Sigmoid colon (tissue), 4 donors: ENCODE measurements at regions not wholly inside any gene's neighbourhood (a gene's known extent, or its start where the extent isn't known, plus 50 kb on each side); places are given as distances from the start of the nearest gene placed in this dataset.
"Not testable (repeated sequence)": the region's sequence is repeated elsewhere in the genome, so short reads cannot be mapped to it uniquely, and the experiment has no call there.

Experiments used
- EP300 ChIP-seq, 4 donors: sonication (generic); formaldehyde crosslinking; IDR thresholded peaks; one replicate each; pipeline ENCODE4 v1.6.1; 2017; ENCODE audit warnings: antibody characterized with exemption in 4 of 4
- POLR2A ChIP-seq, 2 donors: fragments of 450-650 bp; IDR thresholded peaks; one replicate each; pipeline ENCODE4 v1.6.1; 2016; ENCODE audit warnings: antibody characterized with exemption in 2 of 2, mild to moderate bottlenecking in 2 of 2, moderate library complexity in 2 of 2
- POLR2AphosphoS5 ChIP-seq, 4 donors: sonication (generic); formaldehyde crosslinking; IDR thresholded peaks; one replicate each; pipeline ENCODE4 v1.6.1; 2017; ENCODE audit warnings: antibody characterized with exemption in 4 of 4
- TF ChIP-seq, protein P1 (sequence below), 4 experiments: fragments of 450-650 bp in 3 of 4; fragments of 200-600 bp in 1 of 4; IDR thresholded peaks; one replicate each; pipeline ENCODE4 v1.5.1; 2016 to 2019; ENCODE audit warnings: antibody characterized with exemption in 4 of 4, mild to moderate bottlenecking in 3 of 4, moderate library complexity in 2 of 4

DNA sequence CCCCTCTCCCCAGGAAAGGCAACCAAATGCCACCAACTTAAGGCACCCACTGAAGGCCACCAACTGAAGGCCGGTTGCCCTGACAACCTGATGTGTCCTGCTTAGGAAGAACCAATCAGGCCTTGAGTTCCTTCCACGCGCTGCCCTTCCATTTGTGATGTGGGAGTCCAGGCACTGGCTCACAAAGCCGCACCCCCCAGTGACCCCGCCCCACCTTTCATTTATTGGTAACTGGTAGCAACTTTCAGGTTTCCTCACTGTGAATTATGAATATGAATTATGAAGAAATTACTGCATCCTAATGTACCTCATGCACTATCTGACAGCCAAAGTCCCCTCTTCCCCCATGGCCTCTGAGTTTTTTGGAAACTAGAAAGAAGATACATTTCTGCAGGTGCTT, 2943.1 kb upstream of the OR11H1 start:
- not testable (repeated sequence) for TF ChIP-seq POLR2AphosphoS5, EP300, POLR2A (IDR thresholded peaks at IDR 0.05)
- TF ChIP-seq, protein P1, sequence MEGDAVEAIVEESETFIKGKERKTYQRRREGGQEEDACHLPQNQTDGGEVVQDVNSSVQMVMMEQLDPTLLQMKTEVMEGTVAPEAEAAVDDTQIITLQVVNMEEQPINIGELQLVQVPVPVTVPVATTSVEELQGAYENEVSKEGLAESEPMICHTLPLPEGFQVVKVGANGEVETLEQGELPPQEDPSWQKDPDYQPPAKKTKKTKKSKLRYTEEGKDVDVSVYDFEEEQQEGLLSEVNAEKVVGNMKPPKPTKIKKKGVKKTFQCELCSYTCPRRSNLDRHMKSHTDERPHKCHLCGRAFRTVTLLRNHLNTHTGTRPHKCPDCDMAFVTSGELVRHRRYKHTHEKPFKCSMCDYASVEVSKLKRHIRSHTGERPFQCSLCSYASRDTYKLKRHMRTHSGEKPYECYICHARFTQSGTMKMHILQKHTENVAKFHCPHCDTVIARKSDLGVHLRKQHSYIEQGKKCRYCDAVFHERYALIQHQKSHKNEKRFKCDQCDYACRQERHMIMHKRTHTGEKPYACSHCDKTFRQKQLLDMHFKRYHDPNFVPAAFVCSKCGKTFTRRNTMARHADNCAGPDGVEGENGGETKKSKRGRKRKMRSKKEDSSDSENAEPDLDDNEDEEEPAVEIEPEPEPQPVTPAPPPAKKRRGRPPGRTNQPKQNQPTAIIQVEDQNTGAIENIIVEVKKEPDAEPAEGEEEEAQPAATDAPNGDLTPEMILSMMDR (IDR thresholded peaks at IDR 0.05), result not testable (repeated sequence)
